NOMO-1 treated with DMSO at 0.1 percent for 48 hours (cell line): ENCODE measurements at regions not wholly inside any gene's neighbourhood (a gene's known extent, or its start where the extent isn't known, plus 50 kb on each side); places are given as distances from the start of the nearest gene placed in this dataset.
"Not testable (repeated sequence)": the region's sequence is repeated elsewhere in the genome, so short reads cannot be mapped to it uniquely, and the experiment has no call there.

Experiments used
- DNase-seq: peaks from one replicate; lab custom pipeline; 2025; ENCODE audit not compliant: unreplicated experiment; lab: John Stamatoyannopoulos, UW

- no peak for DNase-seq
Observed at GRCh38 chr6:139886396-139886795, 511.9 kb upstream of the CITED2 start.

- DNase-seq = peak; percentile 5
Observed at GRCh38 chr6:139885909-139886308, 511.5 kb upstream of the CITED2 start.

- DNase-seq = peak; percentile 58
Observed at GRCh38 chr6:139883776-139884175, 509.3 kb upstream of the CITED2 start.

GRCh38 chr6:139882977-139883728, 508.7 kb upstream of the CITED2 start:
- DNase-seq = peak; percentile 27

- DNase-seq = no peak
Observed at GRCh38 chr6:139882234-139882633, 507.8 kb upstream of the CITED2 start.

GRCh38 chr6:139881728-139882211, 507.3 kb upstream of the CITED2 start:
- peak; percentile 60 for DNase-seq

- no peak for DNase-seq
Observed at GRCh38 chr6:139881236-139881635, 506.8 kb upstream of the CITED2 start.

- no peak for DNase-seq
Observed at GRCh38 chr6:139879823-139880356, 505.4 kb upstream of the CITED2 start.

- DNase-seq = not testable (repeated sequence)
Observed at GRCh38 chr6:139879241-139879640, 504.8 kb upstream of the CITED2 start.

GRCh38 chr6:139877828-139878405, 503.5 kb upstream of the CITED2 start:
- DNase-seq = no peak

GRCh38 chr6:139872665-139873064, 498.2 kb upstream of the CITED2 start:
- peak; percentile 9 for DNase-seq

GRCh38 chr6:139871803-139872510, 497.5 kb upstream of the CITED2 start:
- DNase-seq = peak; percentile 36

GRCh38 chr6:139871165-139871710, 496.8 kb upstream of the CITED2 start:
- DNase-seq = no peak

GRCh38 chr6:139868576-139868975, 494.1 kb upstream of the CITED2 start:
- DNase-seq = no peak

- DNase-seq = no peak
Observed at GRCh38 chr6:139863964-139864363, 489.5 kb upstream of the CITED2 start.

GRCh38 chr6:139863346-139863745, 488.9 kb upstream of the CITED2 start:
- DNase-seq = no peak

- DNase-seq = no peak
Observed at GRCh38 chr6:139862311-139862710, 487.9 kb upstream of the CITED2 start.

- DNase-seq = no peak
Observed at GRCh38 chr6:139860203-139860602, 485.8 kb upstream of the CITED2 start.

- no peak for DNase-seq
Observed at GRCh38 chr6:139858429-139858828, 484.0 kb upstream of the CITED2 start.

- no peak for DNase-seq
Observed at GRCh38 chr6:139857143-139857542, 482.7 kb upstream of the CITED2 start.

GRCh38 chr6:139856562-139856961, 482.1 kb upstream of the CITED2 start:
- no peak for DNase-seq
